GM23338 (cell line): ENCODE measurements at regions not wholly inside any gene's neighbourhood (a gene's known extent, or its start where the extent isn't known, plus 50 kb on each side); places are given as distances from the start of the nearest gene placed in this dataset.

ENCODE experiments used
- ATAC-seq: fragments of 200-7000 bp; cut with Tn5 transposase; 3 replicates; pipeline ENCODE4 v1.9.1; 2020
- DNase-seq: peaks from one replicate; pipeline ENCODE4 v3.0.0-alpha.2; 2015; ENCODE audit warnings: low spot score
- H2AFZ ChIP-seq: fragments of 200-600 bp; sonication (generic); 2 replicates; pipeline ENCODE4 v1.8.0; 2016; ENCODE audit warnings: antibody characterized with exemption, mild to moderate bottlenecking, moderate library complexity
- H3F3A ChIP-seq: fragments of 200-600 bp; sonication (generic); replicated peaks from 2 replicates; pipeline ENCODE4 v1.8.0; 2017; ENCODE audit warnings: antibody characterized with exemption, mixed run types, low read depth
- H3K27ac ChIP-seq: fragments of 200-600 bp; sonication (generic); 2 replicates; pipeline ENCODE4 v1.6.1; 2016; ENCODE audit warnings: low read depth
- H3K27me3 ChIP-seq: fragments of 200-600 bp; sonication (generic); 2 replicates; pipeline ENCODE4 v1.8.0; 2016; ENCODE audit warnings: mild to moderate bottlenecking, mixed run types, moderate library complexity; ENCODE audit not compliant: insufficient read depth
- H3K36me3 ChIP-seq: fragments of 200-600 bp; sonication (generic); 2 replicates; pipeline ENCODE4 v1.8.0; 2016; ENCODE audit warnings: mild to moderate bottlenecking; ENCODE audit not compliant: insufficient read depth
- H3K4me1 ChIP-seq: fragments of 200-600 bp; sonication (generic); 2 replicates; pipeline ENCODE4 v1.8.0; 2016; ENCODE audit warnings: mild to moderate bottlenecking, moderate library complexity; ENCODE audit not compliant: insufficient read depth
- H3K4me2 ChIP-seq: fragments of 200-600 bp; sonication (generic); 2 replicates; pipeline ENCODE4 v1.7.1; 2017; ENCODE audit warnings: mixed run types
- H3K4me3 ChIP-seq: fragments of 200-600 bp; sonication (generic); 2 replicates; pipeline ENCODE4 v1.6.1; 2016; ENCODE audit warnings: mixed run types
- H3K79me2 ChIP-seq: fragments of 200-600 bp; sonication (generic); replicated peaks from 2 replicates; pipeline ENCODE4 v1.8.0; 2017; ENCODE audit warnings: mild to moderate bottlenecking; ENCODE audit not compliant: insufficient read depth
- H3K9me2 ChIP-seq: fragments of 200-600 bp; sonication (generic); 2 replicates; pipeline ENCODE4 v1.8.0; 2017; ENCODE audit not compliant: insufficient read depth
- H4K20me1 ChIP-seq: fragments of 200-600 bp; sonication (generic); replicated peaks from 2 replicates; pipeline ENCODE4 v1.8.0; 2017; ENCODE audit warnings: mild to moderate bottlenecking; ENCODE audit not compliant: insufficient read depth
- H3K27ac Mint-ChIP-seq: 2 replicates; pipeline ENCODE4 v1.8.0; 2020; ENCODE audit warnings: inconsistent platforms, mild to moderate bottlenecking, moderate library complexity, mixed read lengths
- H3K27me3 Mint-ChIP-seq: 3 replicates; pipeline ENCODE4 v1.8.0; 2022; ENCODE audit warnings: low read depth, mild to moderate bottlenecking, moderate library complexity, mixed read lengths, inconsistent platforms; ENCODE audit not compliant: insufficient read depth, poor library complexity
- H3K36me3 Mint-ChIP-seq: 3 replicates; pipeline ENCODE4 v1.8.0; 2021; ENCODE audit warnings: low read depth, mild to moderate bottlenecking, inconsistent platforms, moderate library complexity, mixed read lengths
- H3K4me1 Mint-ChIP-seq: 3 replicates; pipeline ENCODE4 v1.8.0; 2020; ENCODE audit warnings: mild to moderate bottlenecking, inconsistent platforms, mixed read lengths
- H3K4me3 Mint-ChIP-seq: 3 replicates; pipeline ENCODE4 v1.8.0; 2021; ENCODE audit warnings: moderate library complexity, mild to moderate bottlenecking, inconsistent platforms, mixed read lengths
- H3K9me3 Mint-ChIP-seq: 3 replicates; pipeline ENCODE4 v1.8.0; 2020; ENCODE audit warnings: moderate library complexity, mild to moderate bottlenecking, inconsistent platforms, mixed read lengths
- CREB1 ChIP-seq: fragments of 250-450 bp; sonication (Bioruptor Pico); IDR thresholded peaks from 2 replicates; pipeline ENCODE4 v1.5.0; 2020; ENCODE audit warnings: low read depth, mild to moderate bottlenecking, moderate library complexity
- EZH2 ChIP-seq: fragments of 200-600 bp; sonication (generic); IDR thresholded peaks from one replicate; pipeline ENCODE4 v1.8.0; 2017; ENCODE audit warnings: antibody characterized with exemption, mild to moderate bottlenecking, low read depth; ENCODE audit not compliant: unreplicated experiment
- EZH2phosphoT487 ChIP-seq: fragments of 200-600 bp; sonication (generic); IDR thresholded peaks from one replicate; pipeline ENCODE4 v1.8.1; 2018; ENCODE audit warnings: antibody characterized with exemption; ENCODE audit not compliant: unreplicated experiment
- JUNB ChIP-seq: IDR thresholded peaks from one replicate; pipeline ENCODE4 v1.6.1; 2016; ENCODE audit warnings: antibody characterized with exemption; ENCODE audit not compliant: unreplicated experiment
- NANOG ChIP-seq: IDR thresholded peaks from 2 replicates; pipeline ENCODE4 v1.6.1; 2016; ENCODE audit warnings: antibody characterized with exemption, borderline replicate concordance
- POLR2AphosphoS5 ChIP-seq: IDR thresholded peaks from 2 replicates; pipeline ENCODE4 v1.6.1; 2016; ENCODE audit warnings: antibody characterized with exemption, low read depth
- STAT1 ChIP-seq: IDR thresholded peaks from one replicate; pipeline ENCODE4 v1.6.1; 2016; ENCODE audit warnings: antibody characterized with exemption; ENCODE audit not compliant: unreplicated experiment
- ZNF114 ChIP-seq: fragments of 250-450 bp; sonication (Bioruptor Pico); IDR thresholded peaks from 2 replicates; pipeline ENCODE4 v1.5.0; 2020; ENCODE audit warnings: mild to moderate bottlenecking, moderate library complexity
- ZNF331 ChIP-seq: fragments of 250-450 bp; sonication (Bioruptor Pico); IDR thresholded peaks from 2 replicates; pipeline ENCODE4 v1.5.0; 2020; ENCODE audit warnings: low read depth, mild to moderate bottlenecking, moderate library complexity
- TF ChIP-seq, protein P1 (sequence below): IDR thresholded peaks from one replicate; pipeline ENCODE4 v1.6.1; 2018; ENCODE audit warnings: antibody characterized with exemption; ENCODE audit not compliant: unreplicated experiment
- TF ChIP-seq, protein P2 (sequence below): IDR thresholded peaks from 2 replicates; pipeline ENCODE4 v1.6.1; 2016; ENCODE audit warnings: antibody characterized with exemption
- TF ChIP-seq, protein P3 (sequence below), 2 experiments: fragments of 200-600 bp in 1 of 2; sonication (generic) in 1 of 2; conservative IDR thresholded peaks; 2 replicates each; pipeline versions ENCODE4 v1.5.1 to v1.6.1; 2016 to 2017; ENCODE audit warnings: antibody characterized with exemption in 2 of 2, low read depth in 2 of 2, mild to moderate bottlenecking in 2 of 2, moderate library complexity in 1 of 2
- TF ChIP-seq, protein P4 (sequence below): fragments of 250-450 bp; sonication (Bioruptor Pico); IDR thresholded peaks from 2 replicates; pipeline ENCODE4 v1.5.0; 2020; ENCODE audit warnings: mild to moderate bottlenecking, moderate library complexity

DNA sequence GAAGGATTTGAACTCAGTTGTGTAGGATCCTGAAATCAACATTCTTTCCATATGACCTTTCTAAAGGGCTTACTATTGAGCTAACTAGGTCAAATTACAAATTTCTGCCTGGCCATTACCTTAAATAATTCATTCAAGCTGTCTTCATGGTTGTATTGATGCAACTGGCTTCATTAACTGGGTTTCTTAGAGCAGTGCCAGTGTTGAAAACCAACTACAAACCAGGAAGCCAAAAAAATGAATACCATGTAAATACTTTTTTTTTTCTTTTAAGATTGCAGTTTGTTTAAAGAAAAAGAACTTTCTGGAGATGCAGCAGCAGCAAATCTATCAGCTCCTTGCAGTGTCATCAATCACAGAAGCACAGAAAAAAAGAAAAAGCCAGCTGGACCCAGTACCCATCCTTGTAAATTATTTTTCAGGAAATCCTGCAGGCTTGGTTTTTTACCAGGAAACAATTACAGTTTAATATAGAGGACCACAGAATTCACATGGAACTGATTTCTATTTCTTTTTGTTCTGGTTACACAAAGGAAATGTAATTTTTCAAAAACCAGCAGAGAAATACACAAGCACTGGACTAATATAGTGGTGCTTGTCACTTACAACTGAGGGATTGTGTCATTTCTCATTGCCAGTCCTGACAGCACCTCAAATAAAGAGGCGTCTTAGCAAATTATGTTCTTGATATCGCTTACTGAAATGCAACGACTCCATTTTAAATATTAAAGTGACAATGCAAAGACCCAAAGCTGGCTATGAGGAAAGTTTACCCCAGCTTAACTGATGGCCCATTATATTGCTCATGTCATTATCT lies 131.9 kb downstream of the TMEM26 start:
- H3K79me2 ChIP-seq = no peaks in the 10 kb centered on the region
- no peak overlapping the region for H3K4me3 Mint-ChIP-seq
- peaks cover 5% of the 10 kb centered on the region; the same call in 1 of the 3 replicates for H3K4me1 Mint-ChIP-seq
- H3K4me2 ChIP-seq = no peak overlapping the region
- no peak overlapping the region for H3K27ac ChIP-seq
- H3K36me3 Mint-ChIP-seq = no peaks in the 10 kb centered on the region
- H3K9me2 ChIP-seq = no peaks in the 10 kb centered on the region
- no peak overlapping the region for H3K27ac Mint-ChIP-seq
- no peak overlapping the region for H3K4me3 ChIP-seq
- H3K4me1 ChIP-seq = no peaks in the 10 kb centered on the region
- no peaks in the 10 kb centered on the region for H3F3A ChIP-seq
- H3K9me3 Mint-ChIP-seq = no peaks in the 10 kb centered on the region
- no peak for TF ChIP-seq CREB1 (CRISPR knock-in tag)
- TF ChIP-seq, protein P1, sequence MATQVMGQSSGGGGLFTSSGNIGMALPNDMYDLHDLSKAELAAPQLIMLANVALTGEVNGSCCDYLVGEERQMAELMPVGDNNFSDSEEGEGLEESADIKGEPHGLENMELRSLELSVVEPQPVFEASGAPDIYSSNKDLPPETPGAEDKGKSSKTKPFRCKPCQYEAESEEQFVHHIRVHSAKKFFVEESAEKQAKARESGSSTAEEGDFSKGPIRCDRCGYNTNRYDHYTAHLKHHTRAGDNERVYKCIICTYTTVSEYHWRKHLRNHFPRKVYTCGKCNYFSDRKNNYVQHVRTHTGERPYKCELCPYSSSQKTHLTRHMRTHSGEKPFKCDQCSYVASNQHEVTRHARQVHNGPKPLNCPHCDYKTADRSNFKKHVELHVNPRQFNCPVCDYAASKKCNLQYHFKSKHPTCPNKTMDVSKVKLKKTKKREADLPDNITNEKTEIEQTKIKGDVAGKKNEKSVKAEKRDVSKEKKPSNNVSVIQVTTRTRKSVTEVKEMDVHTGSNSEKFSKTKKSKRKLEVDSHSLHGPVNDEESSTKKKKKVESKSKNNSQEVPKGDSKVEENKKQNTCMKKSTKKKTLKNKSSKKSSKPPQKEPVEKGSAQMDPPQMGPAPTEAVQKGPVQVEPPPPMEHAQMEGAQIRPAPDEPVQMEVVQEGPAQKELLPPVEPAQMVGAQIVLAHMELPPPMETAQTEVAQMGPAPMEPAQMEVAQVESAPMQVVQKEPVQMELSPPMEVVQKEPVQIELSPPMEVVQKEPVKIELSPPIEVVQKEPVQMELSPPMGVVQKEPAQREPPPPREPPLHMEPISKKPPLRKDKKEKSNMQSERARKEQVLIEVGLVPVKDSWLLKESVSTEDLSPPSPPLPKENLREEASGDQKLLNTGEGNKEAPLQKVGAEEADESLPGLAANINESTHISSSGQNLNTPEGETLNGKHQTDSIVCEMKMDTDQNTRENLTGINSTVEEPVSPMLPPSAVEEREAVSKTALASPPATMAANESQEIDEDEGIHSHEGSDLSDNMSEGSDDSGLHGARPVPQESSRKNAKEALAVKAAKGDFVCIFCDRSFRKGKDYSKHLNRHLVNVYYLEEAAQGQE = no peak
- TF ChIP-seq ZNF331 (CRISPR knock-in tag) = no peak
- TF ChIP-seq, protein P2, sequence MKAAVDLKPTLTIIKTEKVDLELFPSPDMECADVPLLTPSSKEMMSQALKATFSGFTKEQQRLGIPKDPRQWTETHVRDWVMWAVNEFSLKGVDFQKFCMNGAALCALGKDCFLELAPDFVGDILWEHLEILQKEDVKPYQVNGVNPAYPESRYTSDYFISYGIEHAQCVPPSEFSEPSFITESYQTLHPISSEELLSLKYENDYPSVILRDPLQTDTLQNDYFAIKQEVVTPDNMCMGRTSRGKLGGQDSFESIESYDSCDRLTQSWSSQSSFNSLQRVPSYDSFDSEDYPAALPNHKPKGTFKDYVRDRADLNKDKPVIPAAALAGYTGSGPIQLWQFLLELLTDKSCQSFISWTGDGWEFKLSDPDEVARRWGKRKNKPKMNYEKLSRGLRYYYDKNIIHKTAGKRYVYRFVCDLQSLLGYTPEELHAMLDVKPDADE = no peak
- TF ChIP-seq, protein P3, sequence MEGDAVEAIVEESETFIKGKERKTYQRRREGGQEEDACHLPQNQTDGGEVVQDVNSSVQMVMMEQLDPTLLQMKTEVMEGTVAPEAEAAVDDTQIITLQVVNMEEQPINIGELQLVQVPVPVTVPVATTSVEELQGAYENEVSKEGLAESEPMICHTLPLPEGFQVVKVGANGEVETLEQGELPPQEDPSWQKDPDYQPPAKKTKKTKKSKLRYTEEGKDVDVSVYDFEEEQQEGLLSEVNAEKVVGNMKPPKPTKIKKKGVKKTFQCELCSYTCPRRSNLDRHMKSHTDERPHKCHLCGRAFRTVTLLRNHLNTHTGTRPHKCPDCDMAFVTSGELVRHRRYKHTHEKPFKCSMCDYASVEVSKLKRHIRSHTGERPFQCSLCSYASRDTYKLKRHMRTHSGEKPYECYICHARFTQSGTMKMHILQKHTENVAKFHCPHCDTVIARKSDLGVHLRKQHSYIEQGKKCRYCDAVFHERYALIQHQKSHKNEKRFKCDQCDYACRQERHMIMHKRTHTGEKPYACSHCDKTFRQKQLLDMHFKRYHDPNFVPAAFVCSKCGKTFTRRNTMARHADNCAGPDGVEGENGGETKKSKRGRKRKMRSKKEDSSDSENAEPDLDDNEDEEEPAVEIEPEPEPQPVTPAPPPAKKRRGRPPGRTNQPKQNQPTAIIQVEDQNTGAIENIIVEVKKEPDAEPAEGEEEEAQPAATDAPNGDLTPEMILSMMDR (conservative IDR thresholded peaks at IDR 0.05; ENCODE audit: low read depth in 2 of 2) = no peak
- no peak for TF ChIP-seq EZH2phosphoT487
- no peak for TF ChIP-seq ZNF114 (CRISPR knock-in tag)
- no peak for TF ChIP-seq EZH2
- no peak for TF ChIP-seq STAT1
- TF ChIP-seq NANOG = no peak
- TF ChIP-seq, protein P4, sequence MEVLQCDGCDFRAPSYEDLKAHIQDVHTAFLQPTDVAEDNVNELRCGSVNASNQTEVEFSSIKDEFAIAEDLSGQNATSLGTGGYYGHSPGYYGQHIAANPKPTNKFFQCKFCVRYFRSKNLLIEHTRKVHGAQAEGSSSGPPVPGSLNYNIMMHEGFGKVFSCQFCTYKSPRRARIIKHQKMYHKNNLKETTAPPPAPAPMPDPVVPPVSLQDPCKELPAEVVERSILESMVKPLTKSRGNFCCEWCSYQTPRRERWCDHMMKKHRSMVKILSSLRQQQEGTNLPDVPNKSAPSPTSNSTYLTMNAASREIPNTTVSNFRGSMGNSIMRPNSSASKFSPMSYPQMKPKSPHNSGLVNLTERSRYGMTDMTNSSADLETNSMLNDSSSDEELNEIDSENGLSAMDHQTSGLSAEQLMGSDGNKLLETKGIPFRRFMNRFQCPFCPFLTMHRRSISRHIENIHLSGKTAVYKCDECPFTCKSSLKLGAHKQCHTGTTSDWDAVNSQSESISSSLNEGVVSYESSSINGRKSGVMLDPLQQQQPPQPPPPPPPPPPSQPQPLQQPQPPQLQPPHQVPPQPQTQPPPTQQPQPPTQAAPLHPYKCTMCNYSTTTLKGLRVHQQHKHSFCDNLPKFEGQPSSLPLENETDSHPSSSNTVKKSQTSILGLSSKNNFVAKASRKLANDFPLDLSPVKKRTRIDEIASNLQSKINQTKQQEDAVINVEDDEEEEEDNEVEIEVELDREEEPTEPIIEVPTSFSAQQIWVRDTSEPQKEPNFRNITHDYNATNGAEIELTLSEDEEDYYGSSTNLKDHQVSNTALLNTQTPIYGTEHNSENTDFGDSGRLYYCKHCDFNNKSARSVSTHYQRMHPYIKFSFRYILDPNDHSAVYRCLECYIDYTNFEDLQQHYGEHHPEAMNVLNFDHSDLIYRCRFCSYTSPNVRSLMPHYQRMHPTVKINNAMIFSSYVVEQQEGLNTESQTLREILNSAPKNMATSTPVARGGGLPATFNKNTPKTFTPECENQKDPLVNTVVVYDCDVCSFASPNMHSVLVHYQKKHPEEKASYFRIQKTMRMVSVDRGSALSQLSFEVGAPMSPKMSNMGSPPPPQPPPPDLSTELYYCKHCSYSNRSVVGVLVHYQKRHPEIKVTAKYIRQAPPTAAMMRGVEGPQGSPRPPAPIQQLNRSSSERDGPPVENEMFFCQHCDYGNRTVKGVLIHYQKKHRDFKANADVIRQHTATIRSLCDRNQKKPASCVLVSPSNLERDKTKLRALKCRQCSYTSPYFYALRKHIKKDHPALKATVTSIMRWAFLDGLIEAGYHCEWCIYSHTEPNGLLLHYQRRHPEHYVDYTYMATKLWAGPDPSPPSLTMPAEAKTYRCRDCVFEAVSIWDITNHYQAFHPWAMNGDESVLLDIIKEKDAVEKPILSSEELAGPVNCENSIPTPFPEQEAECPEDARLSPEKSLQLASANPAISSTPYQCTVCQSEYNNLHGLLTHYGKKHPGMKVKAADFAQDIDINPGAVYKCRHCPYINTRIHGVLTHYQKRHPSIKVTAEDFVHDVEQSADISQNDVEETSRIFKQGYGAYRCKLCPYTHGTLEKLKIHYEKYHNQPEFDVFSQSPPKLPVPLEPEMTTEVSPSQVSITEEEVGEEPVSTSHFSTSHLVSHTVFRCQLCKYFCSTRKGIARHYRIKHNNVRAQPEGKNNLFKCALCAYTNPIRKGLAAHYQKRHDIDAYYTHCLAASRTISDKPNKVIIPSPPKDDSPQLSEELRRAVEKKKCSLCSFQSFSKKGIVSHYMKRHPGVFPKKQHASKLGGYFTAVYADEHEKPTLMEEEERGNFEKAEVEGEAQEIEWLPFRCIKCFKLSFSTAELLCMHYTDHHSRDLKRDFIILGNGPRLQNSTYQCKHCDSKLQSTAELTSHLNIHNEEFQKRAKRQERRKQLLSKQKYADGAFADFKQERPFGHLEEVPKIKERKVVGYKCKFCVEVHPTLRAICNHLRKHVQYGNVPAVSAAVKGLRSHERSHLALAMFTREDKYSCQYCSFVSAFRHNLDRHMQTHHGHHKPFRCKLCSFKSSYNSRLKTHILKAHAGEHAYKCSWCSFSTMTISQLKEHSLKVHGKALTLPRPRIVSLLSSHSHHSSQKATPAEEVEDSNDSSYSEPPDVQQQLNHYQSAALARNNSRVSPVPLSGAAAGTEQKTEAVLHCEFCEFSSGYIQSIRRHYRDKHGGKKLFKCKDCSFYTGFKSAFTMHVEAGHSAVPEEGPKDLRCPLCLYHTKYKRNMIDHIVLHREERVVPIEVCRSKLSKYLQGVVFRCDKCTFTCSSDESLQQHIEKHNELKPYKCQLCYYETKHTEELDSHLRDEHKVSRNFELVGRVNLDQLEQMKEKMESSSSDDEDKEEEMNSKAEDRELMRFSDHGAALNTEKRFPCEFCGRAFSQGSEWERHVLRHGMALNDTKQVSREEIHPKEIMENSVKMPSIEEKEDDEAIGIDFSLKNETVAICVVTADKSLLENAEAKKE (CRISPR knock-in tag) = no peak
- no peak for TF ChIP-seq JUNB
- no peak for TF ChIP-seq POLR2AphosphoS5
- peak overlapping the region; percentile 4; the same call in 1 of the 2 replicates for H2AFZ ChIP-seq
- H3K27me3 Mint-ChIP-seq = no peaks in the 10 kb centered on the region
- DNase-seq (no peak), ATAC-seq (no peak)
- H3K36me3 ChIP-seq = no peaks in the 10 kb centered on the region
- H4K20me1 ChIP-seq = no peaks in the 10 kb centered on the region
- no peaks in the 10 kb centered on the region for H3K27me3 ChIP-seq
